ENCODE measurements at regions not wholly inside any gene's neighbourhood (a gene's known extent, or its start where the extent isn't known, plus 50 kb on each side); places are given as distances from the start of the nearest gene placed in this dataset.

DNA sequence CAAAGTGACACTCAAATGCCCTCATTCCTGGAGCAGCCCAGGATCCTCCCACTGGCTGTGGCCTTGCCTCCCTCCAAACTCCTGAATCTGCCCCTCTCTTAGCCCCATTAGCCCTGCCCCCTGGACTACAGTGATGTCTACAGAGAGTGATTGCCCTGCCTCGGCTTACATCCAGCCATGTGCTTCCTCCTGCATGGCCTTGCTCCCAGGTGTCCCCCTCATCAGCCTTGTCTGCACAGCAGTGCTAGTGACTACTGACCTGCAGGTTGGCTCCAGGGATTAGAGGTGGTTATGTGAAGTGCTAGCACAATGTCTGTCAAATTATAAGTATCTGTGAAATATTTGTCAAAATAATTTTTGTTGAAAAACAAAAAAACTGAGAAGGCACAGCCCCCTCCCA, 259.1 kb upstream of the MYT1L start:
- DNase-seq, result no peak
- TF ChIP-seq EZH2phosphoT487 (IDR thresholded peaks at IDR 0.05; ENCODE audit: low read length), result no peak
- no peak for TF ChIP-seq CTCF (IDR thresholded peaks at IDR 0.05; ENCODE audit: low read length)
- TF ChIP-seq EZH2 (optimal IDR thresholded peaks at IDR 0.05; ENCODE audit: low read depth, low read length), result no peak

DNA sequence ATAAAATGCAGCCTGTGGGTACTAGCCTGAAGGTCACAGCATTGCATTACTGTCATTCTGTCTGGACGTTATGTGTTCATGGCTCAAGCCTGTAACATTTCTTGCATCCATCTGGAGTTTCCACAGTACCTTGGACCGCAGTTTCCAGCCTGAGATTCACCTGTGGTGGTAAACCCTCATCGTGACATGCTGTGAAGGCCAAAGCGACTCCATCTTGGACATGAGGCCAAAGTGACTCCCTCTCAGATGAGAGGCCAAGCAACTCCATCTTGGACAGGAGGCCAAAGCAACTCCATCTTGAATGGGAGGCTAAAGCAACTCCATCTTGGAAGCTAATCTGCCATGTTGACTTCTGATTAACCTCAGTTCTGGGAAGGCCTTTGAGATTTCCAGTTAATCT, 257.7 kb upstream of the MYT1L start:
- H3K9me3 ChIP-seq (replicated peaks; ENCODE audit: insufficient read depth, low read length), result no peaks in the 10 kb centered on the region

More for the DNA sequence above, 259.1 kb upstream of the MYT1L start:
- no peaks in the 10 kb centered on the region for H3K27me3 ChIP-seq (replicated peaks; ENCODE audit: insufficient read depth, low read length)
- H3K4me2 ChIP-seq (ENCODE audit: low read depth, low read length), result no peak overlapping the region
- H3K79me2 ChIP-seq (ENCODE audit: low read length), result no peaks in the 10 kb centered on the region
- no peaks in the 10 kb centered on the region for H4K20me1 ChIP-seq (ENCODE audit: insufficient read depth, low read length)
- no peaks in the 10 kb centered on the region for H3K36me3 ChIP-seq (replicated peaks; ENCODE audit: insufficient read depth, low read length)
- H2AFZ ChIP-seq (ENCODE audit: low read length), result no peak overlapping the region
- H3K9me3 ChIP-seq (replicated peaks; ENCODE audit: insufficient read depth, low read length), result no peaks in the 10 kb centered on the region
- no peak overlapping the region for H3K9ac ChIP-seq (ENCODE audit: low read length)
- H3F3A ChIP-seq (ENCODE audit: insufficient read depth, low read length), result no peaks in the 10 kb centered on the region
- H3K4me1 ChIP-seq (ENCODE audit: low read length), result no peaks in the 10 kb centered on the region
- H3K9me2 ChIP-seq (replicated peaks; ENCODE audit: insufficient read depth, low read length), result no peaks in the 10 kb centered on the region
- H3K4me3 ChIP-seq (ENCODE audit: low read length), result no peak overlapping the region
- H3K27ac ChIP-seq (ENCODE audit: low read length), result no peak overlapping the region

DNA sequence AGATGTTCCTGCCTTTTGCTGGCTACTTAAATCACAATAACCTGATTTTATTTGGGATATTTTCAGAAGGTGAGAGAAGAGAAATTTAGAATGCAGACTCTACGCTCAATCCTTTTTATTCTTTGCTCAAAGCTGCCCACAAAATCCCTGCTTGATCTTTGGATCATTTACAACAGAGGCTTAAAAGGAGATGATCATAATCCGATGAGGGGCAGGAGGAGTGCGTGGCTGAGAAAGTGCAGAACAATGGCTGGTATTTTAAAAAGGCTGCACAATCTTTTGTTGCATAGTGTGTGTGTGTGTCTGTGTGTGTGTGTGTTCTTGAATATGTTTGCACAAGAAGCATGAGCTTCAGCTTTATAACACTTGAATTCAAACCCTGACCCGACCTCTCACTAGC, 256.3 kb upstream of the MYT1L start:
- H3K27ac ChIP-seq (ENCODE audit: low read length), result no peak overlapping the region
- H3K79me2 ChIP-seq (ENCODE audit: low read length), result no peaks in the 10 kb centered on the region
- no peaks in the 10 kb centered on the region for H3K9me2 ChIP-seq (replicated peaks; ENCODE audit: insufficient read depth, low read length)
- H3K4me1 ChIP-seq (ENCODE audit: low read length), result no peaks in the 10 kb centered on the region
- no peaks in the 10 kb centered on the region for H4K20me1 ChIP-seq (ENCODE audit: insufficient read depth, low read length)
- H3K36me3 ChIP-seq (replicated peaks; ENCODE audit: insufficient read depth, low read length), result no peaks in the 10 kb centered on the region
- no peaks in the 10 kb centered on the region for H3K9me3 ChIP-seq (replicated peaks; ENCODE audit: insufficient read depth, low read length)
- no peaks in the 10 kb centered on the region for H3K27me3 ChIP-seq (replicated peaks; ENCODE audit: insufficient read depth, low read length)
- no peak overlapping the region for H3K4me2 ChIP-seq (ENCODE audit: low read depth, low read length)
- no peak overlapping the region for H3K9ac ChIP-seq (ENCODE audit: low read length)
- no peak overlapping the region for H3K4me3 ChIP-seq (ENCODE audit: low read length)
- no peak overlapping the region for H2AFZ ChIP-seq (ENCODE audit: low read length)
- DNase-seq, result no peak
- TF ChIP-seq CTCF (IDR thresholded peaks at IDR 0.05; ENCODE audit: low read length), result no peak
- no peak for TF ChIP-seq EZH2phosphoT487 (IDR thresholded peaks at IDR 0.05; ENCODE audit: low read length)
- TF ChIP-seq EZH2 (optimal IDR thresholded peaks at IDR 0.05; ENCODE audit: low read depth, low read length), result no peak
- H3F3A ChIP-seq (ENCODE audit: insufficient read depth, low read length), result no peaks in the 10 kb centered on the region

More for the DNA sequence above, 257.7 kb upstream of the MYT1L start:
- no peaks in the 10 kb centered on the region for H3K79me2 ChIP-seq (ENCODE audit: low read length)
- no peaks in the 10 kb centered on the region for H3K27me3 ChIP-seq (replicated peaks; ENCODE audit: insufficient read depth, low read length)
- H2AFZ ChIP-seq (ENCODE audit: low read length), result no peak overlapping the region
- DNase-seq, result no peak
- no peaks in the 10 kb centered on the region for H3F3A ChIP-seq (ENCODE audit: insufficient read depth, low read length)
- H3K4me1 ChIP-seq (ENCODE audit: low read length), result no peaks in the 10 kb centered on the region
- no peak overlapping the region for H3K9ac ChIP-seq (ENCODE audit: low read length)
- no peaks in the 10 kb centered on the region for H3K9me2 ChIP-seq (replicated peaks; ENCODE audit: insufficient read depth, low read length)
- no peaks in the 10 kb centered on the region for H4K20me1 ChIP-seq (ENCODE audit: insufficient read depth, low read length)
- H3K4me2 ChIP-seq (ENCODE audit: low read depth, low read length), result no peak overlapping the region
- H3K4me3 ChIP-seq (ENCODE audit: low read length), result no peak overlapping the region
- no peaks in the 10 kb centered on the region for H3K36me3 ChIP-seq (replicated peaks; ENCODE audit: insufficient read depth, low read length)
- no peak overlapping the region for H3K27ac ChIP-seq (ENCODE audit: low read length)
- TF ChIP-seq EZH2phosphoT487 (IDR thresholded peaks at IDR 0.05; ENCODE audit: low read length) (no peak), CTCF (IDR thresholded peaks at IDR 0.05; ENCODE audit: low read length) (no peak), EZH2 (optimal IDR thresholded peaks at IDR 0.05; ENCODE audit: low read depth, low read length) (no peak)

Measured in MM.1S (cell line).